ENCODE measurements at regions not wholly inside any gene's neighbourhood (a gene's known extent, or its start where the extent isn't known, plus 50 kb on each side); places are given as distances from the start of the nearest gene placed in this dataset.

GRCh38 chr12:39033782-39034181, 128.4 kb upstream of the CPNE8 start:
- no peak for TF ChIP-seq CTCF (conservative IDR thresholded peaks at IDR 0.05)
- no peak for TF ChIP-seq EZH2 (IDR thresholded peaks at IDR 0.05; ENCODE audit: low read depth)
